ENCODE measurements at regions not wholly inside any gene's neighbourhood (a gene's known extent, or its start where the extent isn't known, plus 50 kb on each side); places are given as distances from the start of the nearest gene placed in this dataset.

- TF ChIP-seq ZNF407 (CRISPR knock-in tag; IDR thresholded peaks at IDR 0.05; ENCODE audit: not compliant biosample characterization), result no peak
- no peak for TF ChIP-seq HCFC1 (IDR thresholded peaks at IDR 0.05; ENCODE audit: low read depth, low read length)
- TF ChIP-seq SIN3A (IDR thresholded peaks at IDR 0.05; ENCODE audit: borderline replicate concordance, low read depth, low read length), result no peak
Measured at GRCh38 chr13:77817521-77817920, 101.1 kb downstream of the EDNRB start.
